DMS153 treated with DMSO at 0.1 percent for 48 hours (cell line): ENCODE measurements at regions not wholly inside any gene's neighbourhood (a gene's known extent, or its start where the extent isn't known, plus 50 kb on each side); places are given as distances from the start of the nearest gene placed in this dataset.
A peak's percentile ranks its signal among the peaks of the same experiment; 100 is the strongest.
"Not testable (repeated sequence)": the region's sequence is repeated elsewhere in the genome, so short reads cannot be mapped to it uniquely, and the experiment has no call there.

Experiments used
- DNase-seq: peaks from one replicate; lab custom pipeline; 2025; ENCODE audit not compliant: unreplicated experiment; lab: John Stamatoyannopoulos, UW

DNA sequence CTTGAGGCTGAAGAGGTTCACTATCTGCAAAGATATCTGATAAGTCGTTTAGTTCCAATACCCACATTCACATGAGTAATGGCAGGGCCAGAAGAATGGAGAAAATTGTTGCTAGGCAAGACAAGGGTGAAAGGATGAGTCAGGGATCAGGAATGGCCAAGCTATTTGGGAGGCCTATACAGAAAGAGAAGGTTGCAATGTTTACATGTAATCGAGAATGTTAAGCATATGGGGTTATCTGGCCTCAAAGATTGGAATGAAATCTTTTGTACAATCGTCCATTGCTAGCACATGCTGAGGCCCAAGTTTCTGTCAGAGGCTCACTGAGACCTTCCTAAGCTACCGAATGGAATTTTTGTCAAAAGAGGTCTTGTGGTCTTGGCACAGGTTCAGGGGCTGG, 299.9 kb upstream of the PLD5 start:
- no peak for DNase-seq

DNA sequence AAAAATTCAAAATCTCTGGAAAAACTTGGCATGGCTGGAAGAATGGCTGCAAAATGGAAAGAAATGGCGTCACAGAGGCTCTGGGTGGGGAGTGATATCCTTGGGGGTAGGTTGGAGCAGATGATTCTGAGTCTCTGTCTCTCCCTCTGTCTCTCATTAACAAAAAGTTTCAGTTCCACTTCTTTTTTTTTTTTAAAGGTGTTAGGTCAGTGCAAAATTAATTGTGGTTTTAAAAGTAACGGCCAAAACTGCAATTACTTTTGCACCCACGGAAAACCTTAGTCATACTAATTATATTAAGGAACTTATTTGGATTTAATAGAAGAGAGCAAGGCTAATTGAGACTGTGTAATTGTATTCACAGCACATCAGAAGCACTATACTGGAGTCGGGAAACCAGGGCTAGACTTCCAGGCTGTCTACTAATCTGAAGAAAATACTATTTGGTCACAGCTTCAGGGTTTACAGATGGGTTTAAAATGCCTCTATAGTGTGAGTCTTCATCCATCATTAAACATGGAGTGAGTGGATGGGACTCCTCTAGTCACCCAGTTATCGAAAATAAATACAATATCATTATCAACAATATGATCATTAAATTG, 289.1 kb upstream of the PLD5 start:
- no peak for DNase-seq

- no peak for DNase-seq
Observed at GRCh38 chr1:242811092-242811840, 286.8 kb upstream of the PLD5 start.

- DNase-seq, result no peak
Observed at GRCh38 chr1:242806324-242806723, 281.8 kb upstream of the PLD5 start.

GRCh38 chr1:242805360-242805759, 280.9 kb upstream of the PLD5 start:
- DNase-seq, result not testable (repeated sequence)

GRCh38 chr1:242802973-242803372, 278.5 kb upstream of the PLD5 start:
- no peak for DNase-seq

DNA sequence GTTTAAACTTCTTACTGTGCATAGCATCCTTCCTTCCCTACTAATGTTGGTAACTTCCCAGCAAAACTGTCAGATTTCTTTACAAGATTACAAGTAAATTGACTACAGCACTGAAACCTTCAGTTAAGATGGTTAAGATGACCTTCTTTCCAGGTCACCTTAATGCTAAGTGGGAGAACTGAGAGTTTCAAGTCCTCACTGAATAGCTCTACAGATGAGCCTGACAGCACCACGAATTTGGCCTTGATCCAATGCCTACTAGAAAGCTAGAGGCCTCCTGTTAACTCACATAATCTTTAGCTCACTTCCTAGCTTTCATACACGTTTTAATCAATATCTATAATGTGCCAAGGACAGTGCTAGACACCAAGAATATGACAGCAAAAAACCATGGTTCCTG, 276.0 kb upstream of the PLD5 start:
- DNase-seq, result no peak

DNA sequence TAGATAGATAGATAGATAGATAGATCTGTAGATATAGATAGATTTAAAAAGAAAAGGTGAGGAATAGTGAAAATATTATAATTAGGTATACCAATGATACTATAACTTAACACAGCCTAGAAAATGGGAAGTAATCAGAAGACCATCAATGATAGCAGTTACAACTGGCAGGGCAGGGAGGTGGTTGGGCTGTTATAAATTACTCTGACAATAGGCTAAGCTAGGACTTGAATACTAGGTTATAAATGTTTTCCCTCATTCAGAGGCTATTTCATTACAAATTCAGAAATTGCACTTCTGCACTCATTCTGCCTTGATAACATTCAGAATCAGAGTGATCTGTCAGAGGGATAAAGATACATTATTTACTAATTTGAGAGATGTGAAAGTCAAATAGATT, 273.4 kb upstream of the PLD5 start:
- DNase-seq, result no peak

- no peak for DNase-seq
Observed at GRCh38 chr1:242788771-242789170, 264.3 kb upstream of the PLD5 start.

DNA sequence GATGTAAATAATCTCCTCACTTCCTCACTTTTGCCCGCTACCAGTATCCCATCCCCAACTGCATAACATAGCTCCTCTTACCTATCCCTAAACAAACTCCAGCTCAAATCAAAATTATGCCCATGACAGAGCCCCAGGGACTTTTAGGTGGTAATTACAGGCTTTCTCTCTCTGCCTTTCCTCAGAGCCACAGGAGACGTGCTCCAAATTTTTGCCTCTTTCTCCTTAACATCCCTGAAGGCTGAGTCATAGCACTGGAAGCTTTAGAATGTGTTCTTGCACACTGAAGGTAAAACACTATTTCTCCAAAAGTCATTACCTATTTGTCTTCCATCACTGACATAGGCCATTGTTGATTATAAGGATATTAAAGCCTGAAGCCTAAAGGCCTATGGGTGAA, 263.5 kb upstream of the PLD5 start:
- no peak for DNase-seq

GRCh38 chr1:242784807-242785206, 260.3 kb upstream of the PLD5 start:
- no peak for DNase-seq

DNA sequence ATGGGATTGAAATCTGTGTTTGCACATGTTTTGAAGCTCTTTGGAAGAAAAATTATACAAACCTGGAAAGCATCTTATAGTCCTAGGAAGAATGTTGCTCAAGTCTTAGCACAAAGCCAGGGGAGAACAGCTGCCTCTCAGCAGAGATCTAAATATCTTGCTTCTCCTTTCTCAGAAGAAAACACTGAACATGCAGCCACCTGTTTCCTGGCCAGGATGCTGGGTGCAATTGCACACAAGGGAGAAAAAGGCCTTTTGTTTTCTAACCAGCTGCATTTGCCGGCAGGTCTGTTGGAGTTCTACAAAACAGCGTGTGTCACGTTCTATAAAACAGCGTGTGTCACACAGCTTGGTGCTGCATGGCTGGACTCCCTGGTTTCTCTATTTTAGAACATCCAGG, 259.6 kb upstream of the PLD5 start:
- DNase-seq, result peak; percentile 64

- no peak for DNase-seq
Observed at GRCh38 chr1:242774256-242774655, 249.8 kb upstream of the PLD5 start.

GRCh38 chr1:242770366-242770765, 245.9 kb upstream of the PLD5 start:
- no peak for DNase-seq

DNA sequence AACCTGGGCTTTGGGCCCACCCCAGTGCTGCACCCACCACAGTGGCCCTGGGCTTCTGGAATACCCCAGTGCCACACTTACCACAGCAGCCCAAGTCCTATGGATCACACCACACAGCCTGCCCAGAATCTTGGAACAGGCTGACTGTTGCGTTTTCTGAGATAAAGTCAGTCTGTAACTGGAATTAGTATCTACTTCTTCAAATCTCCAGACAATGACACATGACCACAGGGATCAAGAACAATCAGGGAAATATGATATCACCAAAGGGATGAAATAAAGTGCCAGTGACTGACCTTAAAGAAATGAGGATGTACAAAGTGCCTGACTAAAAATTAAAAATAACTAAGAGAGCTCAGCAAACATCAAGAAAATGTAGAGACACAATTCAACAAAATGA, 239.7 kb upstream of the PLD5 start:
- DNase-seq, result no peak

DNA sequence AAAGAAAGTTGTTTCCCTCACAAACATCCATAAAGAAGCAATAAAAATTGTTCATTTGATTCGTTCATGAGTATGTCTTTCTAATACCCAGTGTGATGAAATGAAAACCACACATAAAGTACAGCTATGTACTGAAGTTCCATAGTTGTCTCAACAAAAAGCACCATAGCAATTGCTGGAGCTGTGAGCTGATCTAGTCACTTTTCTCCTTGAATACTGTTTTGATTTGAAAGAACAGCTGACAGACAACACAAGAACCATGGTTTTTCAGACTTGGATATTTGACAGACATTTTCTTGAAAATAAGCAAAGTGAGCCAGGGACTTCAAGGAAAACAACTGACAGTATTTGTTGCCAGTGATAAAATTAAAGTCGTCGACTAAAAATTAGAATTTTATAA, 237.1 kb upstream of the PLD5 start:
- DNase-seq, result no peak

DNA sequence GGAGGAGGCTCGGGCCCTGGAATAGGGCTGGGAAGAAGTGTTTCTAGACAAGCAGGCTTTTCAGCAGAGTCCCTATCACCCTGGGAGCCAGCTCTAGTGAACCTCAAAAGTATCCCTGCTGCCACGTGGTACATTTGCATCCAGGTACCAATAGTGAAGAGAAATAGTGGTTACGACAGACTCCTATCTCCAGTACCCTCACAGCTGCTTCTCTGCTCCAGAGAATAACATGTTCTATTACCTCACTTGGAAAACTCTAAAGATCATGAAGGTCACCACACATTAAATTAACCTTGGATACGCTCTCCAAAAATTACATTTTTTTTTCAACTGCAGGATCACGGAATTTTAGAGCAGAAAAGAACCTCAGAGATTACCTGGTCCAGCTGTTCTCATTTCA, 230.4 kb upstream of the PLD5 start:
- no peak for DNase-seq

DNA sequence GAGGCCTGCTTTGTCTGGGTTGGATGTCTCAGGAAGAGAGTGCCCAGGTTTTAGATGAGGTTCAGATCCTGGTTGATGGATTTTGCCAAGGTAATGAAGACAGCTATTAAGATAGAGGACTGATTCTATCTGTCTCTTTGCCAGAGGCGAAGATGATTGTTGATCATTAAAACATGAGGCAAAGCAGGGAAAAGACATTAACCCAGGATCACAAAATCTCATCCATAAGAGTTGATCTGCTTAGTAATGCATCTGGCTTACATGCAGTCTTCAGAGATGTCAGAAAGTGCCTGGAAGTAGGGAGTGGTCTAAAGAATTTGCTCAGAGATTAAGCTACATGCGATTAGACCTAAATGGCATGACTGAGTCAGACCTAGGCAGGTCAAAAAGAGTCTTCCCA, 229.6 kb upstream of the PLD5 start:
- DNase-seq, result no peak

GRCh38 chr1:242747233-242747632, 222.7 kb upstream of the PLD5 start:
- no peak for DNase-seq

GRCh38 chr1:242745079-242745478, 220.6 kb upstream of the PLD5 start:
- DNase-seq, result no peak

GRCh38 chr1:242743983-242744780, 219.7 kb upstream of the PLD5 start:
- DNase-seq, result no peak
